HCT116 (cell line): ENCODE measurements at regions not wholly inside any gene's neighbourhood (a gene's known extent, or its start where the extent isn't known, plus 50 kb on each side); places are given as distances from the start of the nearest gene placed in this dataset.

Experiments used
- ATAC-seq: fragments of 200-7000 bp; cut with Tn5 transposase; 2 replicates; pipeline ENCODE4 v1.9.1; 2020; ENCODE audit warnings: mild to moderate bottlenecking, moderate library complexity
- BruUV-seq: library from RNA; stranded (reverse); fragments of 400-500 nt; replicated peaks from 2 replicates; lab custom pipeline; 2021; lab: Mats Ljungman, UMichigan
- CTCF ChIA-PET: fragments of 300-600 bp; sonication (Branson Sonifier 250); formaldehyde crosslinking; loops from one replicate; lab custom pipeline; 2021; ENCODE audit warnings: antibody characterized with exemption; lab: Charles Lee
- POLR2A ChIA-PET: fragments of 300-600, 350-600 bp; sonication (Branson Sonifier 250); formaldehyde crosslinking; loops from one replicate; lab custom pipeline; 2021; ENCODE audit warnings: antibody characterized with exemption; lab: Charles Lee
- RAD21 ChIA-PET, 2 experiments: fragments of 300-600 bp; sonication (Branson Sonifier 250); formaldehyde crosslinking; loops; one replicate each; lab custom pipeline; 2023; ENCODE audit warnings: low total read pairs in 2 of 2; ENCODE audit not compliant: uncharacterized antibody in 2 of 2, unreplicated experiment in 2 of 2, low non-redundant PET in 1 of 2; lab: Charles Lee
- DNase-seq: peaks from one replicate; pipeline ENCODE4 v3.0.0-alpha.2; 2010; ENCODE audit warnings: low read depth, low spot score
- H2AFZ ChIP-seq: fragments of 200-600 bp; shearing (Covaris generic), sonication (generic); 2 replicates; pipeline ENCODE4 v1.6.1; 2017; ENCODE audit warnings: low read depth, mixed run types, mixed read lengths, antibody characterized with exemption, low read length; ENCODE audit not compliant: poor library complexity, severe bottlenecking
- H3K27ac ChIP-seq: 2 replicates; pipeline ENCODE4 v1.5.1; 2012; ENCODE audit warnings: low read depth, low read length
- H3K27me3 ChIP-seq: fragments of 200-600 bp; sonication (generic); 2 replicates; pipeline ENCODE4 v1.6.1; 2016; ENCODE audit warnings: mixed run types, low read length, mixed read lengths; ENCODE audit not compliant: insufficient read depth
- H3K36me3 ChIP-seq, 2 experiments: fragments of 200-500 bp in 1 of 2; fragments of 200-600 bp in 1 of 2; sonication (Bioruptor generic) in 1 of 2; sonication (generic) in 1 of 2; 2 replicates each; pipeline versions ENCODE4 v1.5.1 to v1.6.1; 2014 to 2016; ENCODE audit warnings: low read length in 2 of 2, inconsistent platforms in 1 of 2, mixed read lengths in 1 of 2, mixed run types in 1 of 2; ENCODE audit not compliant: insufficient read depth in 2 of 2, control insufficient read depth in 1 of 2
- H3K4me1 ChIP-seq, 2 experiments: fragments of 200-600 bp in 1 of 2; sonication (generic) in 1 of 2; 2 replicates each; pipeline versions ENCODE4 v1.5.1 to v1.6.1; 2012 to 2017; ENCODE audit warnings: low read length in 2 of 2, inconsistent platforms in 1 of 2, mild to moderate bottlenecking in 1 of 2, mixed read lengths in 1 of 2, mixed run types in 1 of 2, moderate library complexity in 1 of 2; ENCODE audit not compliant: insufficient read depth in 2 of 2, control insufficient read depth in 1 of 2
- H3K4me2 ChIP-seq: fragments of 200-600 bp; sonication (generic); 2 replicates; pipeline ENCODE4 v1.6.1; 2017; ENCODE audit warnings: mixed run types, low read length, mixed read lengths
- H3K4me3 ChIP-seq, 2 experiments: fragments of 200-600 bp in 1 of 2; sonication (generic) in 1 of 2; replicated peaks in 1 of 2; 2 replicates each; pipeline ENCODE4 v1.5.1; 2011 to 2016; ENCODE audit warnings: low read length in 2 of 2, control low read depth in 1 of 2, low read depth in 1 of 2, mild to moderate bottlenecking in 1 of 2, mixed read lengths in 1 of 2, mixed run types in 1 of 2
- H3K79me2 ChIP-seq: fragments of 200-600 bp; sonication (generic); 2 replicates; pipeline ENCODE4 v1.6.1; 2017; ENCODE audit warnings: mild to moderate bottlenecking, mixed run types, low read length, moderate library complexity, mixed read lengths; ENCODE audit not compliant: insufficient read depth
- H3K9ac ChIP-seq: fragments of 200-600 bp; sonication (generic); 2 replicates; pipeline ENCODE4 v1.6.1; 2016; ENCODE audit warnings: low read length, mixed read lengths
- H3K9me2 ChIP-seq: fragments of 200-600 bp; sonication (generic), shearing (Covaris generic); 2 replicates; pipeline ENCODE4 v1.6.1; 2017; ENCODE audit warnings: mixed run types, mild to moderate bottlenecking, moderate library complexity; ENCODE audit not compliant: insufficient read depth
- H3K9me3 ChIP-seq, 2 experiments: fragments of 200-500 bp in 1 of 2; fragments of 200-600 bp in 1 of 2; sonication (Bioruptor generic) in 1 of 2; sonication (generic) in 1 of 2; 2 replicates each; pipeline ENCODE4 v1.6.1; 2014 to 2017; ENCODE audit warnings: low read length in 2 of 2, mixed read lengths in 2 of 2, inconsistent platforms in 1 of 2, low read depth in 1 of 2, mild to moderate bottlenecking in 1 of 2, mixed run types in 1 of 2, moderate library complexity in 1 of 2; ENCODE audit not compliant: control insufficient read depth in 1 of 2, insufficient read depth in 1 of 2
- H4K20me1 ChIP-seq: fragments of 200-600 bp; sonication (generic), shearing (Covaris generic); 2 replicates; pipeline ENCODE4 v1.6.1; 2017; ENCODE audit warnings: mixed run types, mild to moderate bottlenecking, moderate library complexity; ENCODE audit not compliant: insufficient read depth
- CEBPB ChIP-seq: IDR thresholded peaks from 2 replicates; pipeline ENCODE4 v1.6.1; 2012; ENCODE audit warnings: low read depth
- EGR1 ChIP-seq: IDR thresholded peaks from 2 replicates; pipeline ENCODE4 v1.6.1; 2012; ENCODE audit warnings: low read depth
- RAD21 ChIP-seq: IDR thresholded peaks from 2 replicates; pipeline ENCODE4 v1.6.1; 2012; ENCODE audit warnings: low read depth, mild to moderate bottlenecking
- SIN3A ChIP-seq: IDR thresholded peaks from 2 replicates; pipeline ENCODE4 v1.6.1; 2012; ENCODE audit warnings: low read depth
- YY1 ChIP-seq: IDR thresholded peaks from 2 replicates; pipeline ENCODE4 v1.6.1; 2011; ENCODE audit warnings: low read length, low read depth, moderate library complexity, mild to moderate bottlenecking; ENCODE audit not compliant: insufficient replicate concordance; ENCODE audit errors: extremely low read depth
- intact Hi-C: fragments of 100-400 bp; cut with micrococcal nuclease; formaldehyde crosslinking; loops from 2 replicates; pipeline ENCODE4 v1.10.0; 2022
- TF ChIP-seq, protein P1 (sequence below), 3 experiments: fragments of 200-600 bp in 1 of 3; sonication (generic) in 1 of 3; IDR thresholded peaks in 2 of 3; conservative IDR thresholded peaks in 1 of 3; 2 replicates each; pipeline ENCODE4 v1.5.1; 2012 to 2017; ENCODE audit warnings: low read depth in 2 of 3, low read length in 2 of 3, antibody characterized with exemption in 1 of 3, borderline replicate concordance in 1 of 3, control low read depth in 1 of 3, mild to moderate bottlenecking in 1 of 3, mixed read lengths in 1 of 3, mixed run types in 1 of 3, moderate library complexity in 1 of 3; ENCODE audit not compliant: insufficient read depth in 1 of 3
- TF ChIP-seq, protein P2 (sequence below): IDR thresholded peaks from 2 replicates; pipeline ENCODE4 v1.6.1; 2012; ENCODE audit warnings: low read depth
- TF ChIP-seq, protein P3 (sequence below): IDR thresholded peaks from 2 replicates; pipeline ENCODE4 v1.6.1; 2012

DNA sequence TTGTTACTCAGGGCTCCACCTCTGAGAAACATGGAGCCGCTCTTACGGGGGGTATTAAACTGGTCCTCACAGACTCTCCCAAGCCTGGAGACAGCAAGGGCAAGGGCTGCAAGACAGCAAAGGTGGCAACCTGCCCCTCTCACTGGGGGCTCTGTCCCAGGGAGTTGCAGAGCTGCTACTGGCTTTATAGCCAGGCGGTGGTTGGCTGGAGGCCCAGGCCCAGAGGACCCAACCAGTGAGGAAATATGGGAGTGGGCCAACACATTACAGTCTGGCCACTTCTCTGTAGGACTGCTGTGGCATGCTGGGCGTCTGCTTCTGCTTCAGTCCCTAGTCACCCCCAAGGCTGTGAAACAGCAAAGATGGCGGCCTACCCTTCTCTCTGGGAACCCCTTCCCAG is 597.2 kb downstream of the LRRC70 start:
- RAD21 ChIA-PET: no interaction called here
- BruUV-seq: no TSS peak
- Histone ChIP-seq H3K9me3 (peaks cover 0 to 3% of the 10 kb centered on the region in 2 experiments; a peak in 2 of 4 replicates), H3K27ac (no peak overlapping the region), H3K36me3 (no peaks in the 10 kb centered on the region), H3K4me2 (no peak overlapping the region), H4K20me1 (no peaks in the 10 kb centered on the region), H2AFZ (no peak overlapping the region), H3K4me3 (no peak overlapping the region), H3K79me2 (no peaks in the 10 kb centered on the region), H3K4me1 (no peaks in the 10 kb centered on the region), H3K9me2 (no peaks in the 10 kb centered on the region), H3K27me3 (no peaks in the 10 kb centered on the region), H3K9ac (no peak overlapping the region)
- ATAC-seq: no peak
- CTCF ChIA-PET: no interaction called here
- DNase-seq: no peak
- TF ChIP-seq RAD21: no peak
- TF ChIP-seq, protein P1, sequence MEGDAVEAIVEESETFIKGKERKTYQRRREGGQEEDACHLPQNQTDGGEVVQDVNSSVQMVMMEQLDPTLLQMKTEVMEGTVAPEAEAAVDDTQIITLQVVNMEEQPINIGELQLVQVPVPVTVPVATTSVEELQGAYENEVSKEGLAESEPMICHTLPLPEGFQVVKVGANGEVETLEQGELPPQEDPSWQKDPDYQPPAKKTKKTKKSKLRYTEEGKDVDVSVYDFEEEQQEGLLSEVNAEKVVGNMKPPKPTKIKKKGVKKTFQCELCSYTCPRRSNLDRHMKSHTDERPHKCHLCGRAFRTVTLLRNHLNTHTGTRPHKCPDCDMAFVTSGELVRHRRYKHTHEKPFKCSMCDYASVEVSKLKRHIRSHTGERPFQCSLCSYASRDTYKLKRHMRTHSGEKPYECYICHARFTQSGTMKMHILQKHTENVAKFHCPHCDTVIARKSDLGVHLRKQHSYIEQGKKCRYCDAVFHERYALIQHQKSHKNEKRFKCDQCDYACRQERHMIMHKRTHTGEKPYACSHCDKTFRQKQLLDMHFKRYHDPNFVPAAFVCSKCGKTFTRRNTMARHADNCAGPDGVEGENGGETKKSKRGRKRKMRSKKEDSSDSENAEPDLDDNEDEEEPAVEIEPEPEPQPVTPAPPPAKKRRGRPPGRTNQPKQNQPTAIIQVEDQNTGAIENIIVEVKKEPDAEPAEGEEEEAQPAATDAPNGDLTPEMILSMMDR (IDR thresholded peaks at IDR 0.05 in 2 of 3, conservative IDR thresholded peaks at IDR 0.05 in 1 of 3; ENCODE audit: borderline replicate concordance in 1 of 3, insufficient read depth in 1 of 3, low read depth in 2 of 3, low read length in 2 of 3): no peak
- no peak for TF ChIP-seq CEBPB
- TF ChIP-seq, protein P2, sequence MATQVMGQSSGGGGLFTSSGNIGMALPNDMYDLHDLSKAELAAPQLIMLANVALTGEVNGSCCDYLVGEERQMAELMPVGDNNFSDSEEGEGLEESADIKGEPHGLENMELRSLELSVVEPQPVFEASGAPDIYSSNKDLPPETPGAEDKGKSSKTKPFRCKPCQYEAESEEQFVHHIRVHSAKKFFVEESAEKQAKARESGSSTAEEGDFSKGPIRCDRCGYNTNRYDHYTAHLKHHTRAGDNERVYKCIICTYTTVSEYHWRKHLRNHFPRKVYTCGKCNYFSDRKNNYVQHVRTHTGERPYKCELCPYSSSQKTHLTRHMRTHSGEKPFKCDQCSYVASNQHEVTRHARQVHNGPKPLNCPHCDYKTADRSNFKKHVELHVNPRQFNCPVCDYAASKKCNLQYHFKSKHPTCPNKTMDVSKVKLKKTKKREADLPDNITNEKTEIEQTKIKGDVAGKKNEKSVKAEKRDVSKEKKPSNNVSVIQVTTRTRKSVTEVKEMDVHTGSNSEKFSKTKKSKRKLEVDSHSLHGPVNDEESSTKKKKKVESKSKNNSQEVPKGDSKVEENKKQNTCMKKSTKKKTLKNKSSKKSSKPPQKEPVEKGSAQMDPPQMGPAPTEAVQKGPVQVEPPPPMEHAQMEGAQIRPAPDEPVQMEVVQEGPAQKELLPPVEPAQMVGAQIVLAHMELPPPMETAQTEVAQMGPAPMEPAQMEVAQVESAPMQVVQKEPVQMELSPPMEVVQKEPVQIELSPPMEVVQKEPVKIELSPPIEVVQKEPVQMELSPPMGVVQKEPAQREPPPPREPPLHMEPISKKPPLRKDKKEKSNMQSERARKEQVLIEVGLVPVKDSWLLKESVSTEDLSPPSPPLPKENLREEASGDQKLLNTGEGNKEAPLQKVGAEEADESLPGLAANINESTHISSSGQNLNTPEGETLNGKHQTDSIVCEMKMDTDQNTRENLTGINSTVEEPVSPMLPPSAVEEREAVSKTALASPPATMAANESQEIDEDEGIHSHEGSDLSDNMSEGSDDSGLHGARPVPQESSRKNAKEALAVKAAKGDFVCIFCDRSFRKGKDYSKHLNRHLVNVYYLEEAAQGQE: no peak
- TF ChIP-seq EGR1: no peak
- TF ChIP-seq SIN3A: no peak
- TF ChIP-seq, protein P3, sequence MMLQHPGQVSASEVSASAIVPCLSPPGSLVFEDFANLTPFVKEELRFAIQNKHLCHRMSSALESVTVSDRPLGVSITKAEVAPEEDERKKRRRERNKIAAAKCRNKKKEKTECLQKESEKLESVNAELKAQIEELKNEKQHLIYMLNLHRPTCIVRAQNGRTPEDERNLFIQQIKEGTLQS: no peak
- TF ChIP-seq YY1: no peak
- intact Hi-C loops: no loop called here
- POLR2A ChIA-PET: no interaction called here
